ENCODE measurements at regions not wholly inside any gene's neighbourhood (a gene's known extent, or its start where the extent isn't known, plus 50 kb on each side); places are given as distances from the start of the nearest gene placed in this dataset.

DNA sequence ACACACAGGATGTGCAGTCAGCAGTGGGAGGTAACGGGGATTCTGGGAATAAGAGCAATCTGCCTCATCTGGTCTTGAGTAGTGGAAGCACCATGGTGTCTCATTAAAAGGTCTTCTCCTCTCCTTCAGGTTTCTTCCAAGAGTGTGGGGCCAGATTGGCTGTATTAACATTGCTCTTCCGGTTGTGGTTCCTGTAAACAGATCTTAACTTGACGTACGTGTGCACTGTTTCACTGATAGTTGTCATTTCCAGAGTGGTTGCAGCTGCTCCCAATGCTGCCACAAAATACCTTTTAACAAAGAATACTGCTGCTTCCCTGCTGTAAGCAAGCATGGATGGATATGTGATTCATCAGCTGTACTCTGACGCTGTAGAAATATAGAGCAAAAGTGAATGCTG lies 1443.4 kb upstream of the TENM3 start:
- TF ChIP-seq, protein P1, sequence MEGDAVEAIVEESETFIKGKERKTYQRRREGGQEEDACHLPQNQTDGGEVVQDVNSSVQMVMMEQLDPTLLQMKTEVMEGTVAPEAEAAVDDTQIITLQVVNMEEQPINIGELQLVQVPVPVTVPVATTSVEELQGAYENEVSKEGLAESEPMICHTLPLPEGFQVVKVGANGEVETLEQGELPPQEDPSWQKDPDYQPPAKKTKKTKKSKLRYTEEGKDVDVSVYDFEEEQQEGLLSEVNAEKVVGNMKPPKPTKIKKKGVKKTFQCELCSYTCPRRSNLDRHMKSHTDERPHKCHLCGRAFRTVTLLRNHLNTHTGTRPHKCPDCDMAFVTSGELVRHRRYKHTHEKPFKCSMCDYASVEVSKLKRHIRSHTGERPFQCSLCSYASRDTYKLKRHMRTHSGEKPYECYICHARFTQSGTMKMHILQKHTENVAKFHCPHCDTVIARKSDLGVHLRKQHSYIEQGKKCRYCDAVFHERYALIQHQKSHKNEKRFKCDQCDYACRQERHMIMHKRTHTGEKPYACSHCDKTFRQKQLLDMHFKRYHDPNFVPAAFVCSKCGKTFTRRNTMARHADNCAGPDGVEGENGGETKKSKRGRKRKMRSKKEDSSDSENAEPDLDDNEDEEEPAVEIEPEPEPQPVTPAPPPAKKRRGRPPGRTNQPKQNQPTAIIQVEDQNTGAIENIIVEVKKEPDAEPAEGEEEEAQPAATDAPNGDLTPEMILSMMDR (conservative IDR thresholded peaks at IDR 0.05; ENCODE audit: low read depth, low read length), result no peak
- no peak for TF ChIP-seq EZH2 (IDR thresholded peaks at IDR 0.05; ENCODE audit: borderline replicate concordance, low read depth, low read length, poor library complexity, severe bottlenecking)
